AG04449 (cell line): ENCODE measurements at regions not wholly inside any gene's neighbourhood (a gene's known extent, or its start where the extent isn't known, plus 50 kb on each side); places are given as distances from the start of the nearest gene placed in this dataset.

Experiments used
- CTCF ChIA-PET: fragments of 350-600 bp; formaldehyde crosslinking; extraction: SDS; loops from one replicate; lab custom pipeline; 2021; ENCODE audit warnings: antibody characterized with exemption; lab: Yijun Ruan, JAX
- POLR2A ChIA-PET: fragments of 400-600, 350-600 bp; formaldehyde crosslinking; extraction: SDS; loops from one replicate; lab custom pipeline; 2020; ENCODE audit warnings: antibody characterized with exemption, inconsistent platforms; lab: Yijun Ruan, JAX
- DNase-seq: peaks from one replicate; pipeline ENCODE4 v3.0.0-alpha.2; 2010; ENCODE audit warnings: low read depth, low spot score
- H3K4me3 ChIP-seq: 2 replicates; pipeline ENCODE4 v1.5.1; 2011; ENCODE audit warnings: low read depth, mild to moderate bottlenecking, control low read depth, low read length
- TF ChIP-seq, protein P1 (sequence below): IDR thresholded peaks from one replicate; pipeline ENCODE4 v1.5.1; 2011; ENCODE audit warnings: mild to moderate bottlenecking, moderate library complexity, low read length, control low read depth, inconsistent platforms; ENCODE audit not compliant: insufficient read depth; ENCODE audit errors: missing control alignments

DNA sequence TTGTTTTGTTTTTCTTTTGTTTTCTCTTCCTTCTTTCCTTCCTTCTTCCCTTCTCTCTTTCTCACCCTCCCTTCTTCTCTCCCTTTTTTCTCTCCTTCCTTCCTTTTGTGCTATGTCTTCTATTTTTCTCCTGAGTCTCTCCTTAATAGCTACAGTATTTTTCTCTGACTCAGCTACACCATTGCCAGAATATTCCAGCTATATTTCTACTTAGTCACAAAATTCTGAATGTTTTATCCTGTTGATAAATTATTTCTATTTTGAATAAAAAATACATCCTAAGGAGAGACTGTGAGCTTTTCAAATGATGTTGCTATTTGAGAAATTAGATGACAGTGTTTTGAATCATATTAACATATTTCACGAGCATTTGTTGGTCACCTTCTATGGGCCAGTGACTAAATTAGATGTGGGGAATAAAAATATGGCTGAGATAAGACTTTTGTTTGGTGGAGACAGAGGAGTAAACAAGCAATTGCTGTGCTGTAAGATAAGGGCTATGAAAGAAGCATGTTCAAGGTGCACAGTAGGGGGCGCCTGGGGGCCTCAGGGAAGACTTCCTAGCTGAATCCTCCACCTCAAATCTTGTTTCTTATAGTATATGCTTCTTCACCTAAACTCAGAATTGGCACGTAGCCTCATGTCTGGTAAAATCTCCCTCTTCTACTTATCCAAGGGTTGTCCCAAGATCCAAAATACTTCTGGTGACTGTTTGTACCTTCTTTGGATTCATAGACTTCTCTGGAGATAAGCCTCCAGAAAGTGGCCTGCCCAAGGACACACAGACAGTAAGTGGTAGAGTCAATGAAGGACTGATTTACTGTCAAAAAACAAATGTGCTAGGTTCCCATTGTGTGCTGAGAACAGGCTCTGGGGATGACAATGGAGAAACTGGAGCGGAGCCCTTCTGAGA lies 115.5 kb upstream of the CREB5 start:
- TF ChIP-seq, protein P1, sequence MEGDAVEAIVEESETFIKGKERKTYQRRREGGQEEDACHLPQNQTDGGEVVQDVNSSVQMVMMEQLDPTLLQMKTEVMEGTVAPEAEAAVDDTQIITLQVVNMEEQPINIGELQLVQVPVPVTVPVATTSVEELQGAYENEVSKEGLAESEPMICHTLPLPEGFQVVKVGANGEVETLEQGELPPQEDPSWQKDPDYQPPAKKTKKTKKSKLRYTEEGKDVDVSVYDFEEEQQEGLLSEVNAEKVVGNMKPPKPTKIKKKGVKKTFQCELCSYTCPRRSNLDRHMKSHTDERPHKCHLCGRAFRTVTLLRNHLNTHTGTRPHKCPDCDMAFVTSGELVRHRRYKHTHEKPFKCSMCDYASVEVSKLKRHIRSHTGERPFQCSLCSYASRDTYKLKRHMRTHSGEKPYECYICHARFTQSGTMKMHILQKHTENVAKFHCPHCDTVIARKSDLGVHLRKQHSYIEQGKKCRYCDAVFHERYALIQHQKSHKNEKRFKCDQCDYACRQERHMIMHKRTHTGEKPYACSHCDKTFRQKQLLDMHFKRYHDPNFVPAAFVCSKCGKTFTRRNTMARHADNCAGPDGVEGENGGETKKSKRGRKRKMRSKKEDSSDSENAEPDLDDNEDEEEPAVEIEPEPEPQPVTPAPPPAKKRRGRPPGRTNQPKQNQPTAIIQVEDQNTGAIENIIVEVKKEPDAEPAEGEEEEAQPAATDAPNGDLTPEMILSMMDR, result peak; percentile 66
- CTCF ChIA-PET, result interaction anchor here (0.7 to 3.8 kb wide), 27 partner anchors 9 to 626 kb away, joined by 3 to 16 read pairs (median 4); no protein-coding TSS in a partner anchor
- H3K4me3 ChIP-seq, result no peak overlapping the region
- POLR2A ChIA-PET, result no interaction called here
- no peak for DNase-seq

DNA sequence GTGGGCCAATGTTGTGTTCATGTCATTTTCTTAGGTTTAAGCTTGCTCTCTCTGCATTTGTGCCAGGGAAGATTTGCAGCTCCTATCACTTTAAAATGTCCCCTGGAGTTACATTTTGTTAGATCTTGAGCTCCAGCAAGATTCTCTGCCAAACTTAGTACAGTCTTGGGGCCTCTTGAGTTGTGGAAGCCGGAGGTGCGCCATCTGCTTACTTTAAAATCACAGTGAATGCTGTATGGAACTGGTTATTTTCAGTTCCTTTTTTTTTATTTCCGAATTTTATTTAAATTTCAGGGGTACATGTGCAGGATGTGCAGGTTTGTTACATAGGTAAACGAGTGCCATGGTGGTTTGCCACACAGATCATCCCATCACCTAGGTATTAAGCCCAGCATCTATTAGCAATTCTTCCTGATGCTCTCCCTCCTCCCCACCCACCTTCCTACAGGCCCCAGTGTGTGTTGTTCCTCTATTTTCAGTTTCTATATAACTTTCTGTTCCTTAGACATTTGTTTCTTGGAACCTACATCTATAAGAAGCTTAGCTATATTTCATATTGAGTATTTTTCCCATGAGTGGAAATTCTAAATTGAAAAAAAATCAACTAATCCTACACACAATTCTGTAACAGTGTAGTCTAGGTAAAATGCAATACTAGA lies 114.4 kb upstream of the CREB5 start:
- ChIA-PET POLR2A (no interaction called here), CTCF (interaction anchor here (0.9 to 3.8 kb wide), 13 partner anchors 8 to 625 kb away, joined by 3 to 17 read pairs (median 5); no protein-coding TSS in a partner anchor)
- no peak overlapping the region for H3K4me3 ChIP-seq
- TF ChIP-seq, protein P1, result no peak
- DNase-seq, result no peak

DNA sequence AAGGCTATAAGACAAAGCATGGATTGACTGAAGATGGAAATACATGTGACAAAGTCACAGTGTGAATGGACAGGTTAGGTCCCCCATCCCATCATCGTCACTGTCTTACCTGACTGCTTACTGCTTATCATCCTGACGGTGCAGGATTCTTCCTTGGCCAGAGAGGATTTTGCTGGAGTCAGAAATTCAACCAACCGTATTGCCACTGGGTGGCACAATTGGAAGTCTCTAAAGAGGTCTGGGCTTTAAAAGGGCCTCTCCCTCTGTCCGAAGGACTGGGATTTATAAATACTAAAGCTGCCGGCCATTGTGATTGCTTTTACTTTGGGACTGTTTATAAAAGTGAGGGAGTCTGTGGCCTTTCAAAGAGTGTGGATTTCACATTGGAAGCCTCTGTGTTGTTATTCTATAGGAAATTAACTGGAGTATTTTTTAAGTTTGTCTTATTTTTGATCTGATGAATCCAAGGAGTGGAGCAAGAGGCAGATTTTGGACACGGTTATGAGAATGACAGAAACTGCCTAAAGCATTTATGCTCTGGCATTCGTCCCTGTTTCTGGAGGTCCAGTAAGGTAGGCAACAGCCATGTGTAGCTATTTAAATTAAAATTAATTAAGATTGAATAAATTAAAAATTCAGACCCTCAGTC lies 113.3 kb upstream of the CREB5 start:
- ChIA-PET POLR2A (interaction anchor here (0.6 kb wide), 1 partner anchor 55 kb away, joined by 3 read pairs; no protein-coding TSS in a partner anchor), CTCF (interaction anchor here (0.6 to 3.8 kb wide), 28 partner anchors 9 to 1110 kb away, joined by 3 to 17 read pairs (median 4); no protein-coding TSS in a partner anchor)
- H3K4me3 ChIP-seq, result no peak overlapping the region
- TF ChIP-seq, protein P1, result peak; percentile 52
- DNase-seq, result no peak

DNA sequence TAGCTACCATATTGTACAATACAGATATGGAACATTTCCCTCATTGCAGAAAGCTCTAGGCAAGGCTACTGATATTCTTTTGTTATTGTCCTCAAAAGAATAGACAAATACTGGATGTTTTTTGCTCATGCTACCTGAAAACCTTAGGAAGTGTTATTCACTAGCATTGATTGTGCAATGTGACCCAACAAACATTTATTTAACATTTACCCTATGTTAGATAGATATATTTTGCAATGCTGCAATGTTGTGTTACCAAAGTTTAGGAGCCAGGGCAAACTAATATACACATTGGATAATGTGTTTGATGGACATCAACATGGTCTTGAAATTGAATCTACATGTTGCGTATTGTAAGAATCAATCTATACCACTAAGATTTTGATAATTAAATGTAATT lies 112.8 kb upstream of the CREB5 start:
- TF ChIP-seq, protein P1, result no peak
- no peak overlapping the region for H3K4me3 ChIP-seq
- ChIA-PET CTCF (interaction anchor here (0.6 to 3.8 kb wide), 27 partner anchors 9 to 1110 kb away, joined by 3 to 17 read pairs (median 4); no protein-coding TSS in a partner anchor), POLR2A (interaction anchor here (0.6 kb wide), 1 partner anchor 54 kb away, joined by 3 read pairs; no protein-coding TSS in a partner anchor)
- no peak for DNase-seq

DNA sequence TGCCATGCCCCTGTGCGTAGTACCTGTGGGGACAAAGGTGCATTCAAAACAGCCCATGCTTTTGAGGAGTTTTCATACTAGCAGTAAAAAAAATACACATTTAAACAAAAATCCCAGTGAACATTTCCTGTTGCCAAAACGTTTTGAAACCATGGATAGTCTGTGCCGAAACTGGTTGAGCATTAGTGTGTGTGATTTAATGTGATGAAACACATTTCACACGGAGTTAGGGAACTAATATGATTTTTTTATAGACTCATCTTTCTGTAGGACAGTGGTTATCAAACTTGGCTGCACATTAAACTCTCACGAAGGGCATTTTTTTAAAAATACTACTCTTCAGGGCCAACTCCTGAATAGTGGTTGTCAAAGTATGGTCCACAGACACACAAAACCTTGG lies 111.8 kb upstream of the CREB5 start:
- ChIA-PET CTCF (interaction anchor here (0.9 to 2.5 kb wide), 3 partner anchors 10 to 326 kb away, joined by 3 to 17 read pairs (median 14); no protein-coding TSS in a partner anchor), POLR2A (no interaction called here)
- no peak overlapping the region for H3K4me3 ChIP-seq
- no peak for DNase-seq
- TF ChIP-seq, protein P1, result no peak
